Right hindlimb (tissue), 1 donor: ENCODE measurements at regions not wholly inside any gene's neighbourhood (a gene's known extent, or its start where the extent isn't known, plus 50 kb on each side); places are given as distances from the start of the nearest gene placed in this dataset.
A peak's percentile ranks its signal among the peaks of the same experiment; 100 is the strongest.
"Not testable (repeated sequence)": the region's sequence is repeated elsewhere in the genome, so short reads cannot be mapped to it uniquely, and the experiment has no call there.

ENCODE experiments used
- DNase-seq: peaks from one replicate; pipeline ENCODE4 v3.0.0-alpha.2; 2018

- DNase-seq: no peak
Observed at GRCh38 chr1:193406901-193407300, 220.5 kb upstream of the B3GALT2 start.

GRCh38 chr1:193404236-193404635 is 217.8 kb upstream of the B3GALT2 start:
- DNase-seq: no peak

- DNase-seq: no peak
Observed at GRCh38 chr1:193402977-193403376, 216.6 kb upstream of the B3GALT2 start.

GRCh38 chr1:193402037-193402436 is 215.6 kb upstream of the B3GALT2 start:
- DNase-seq: no peak

GRCh38 chr1:193394336-193394735 is 207.9 kb upstream of the B3GALT2 start:
- DNase-seq: no peak

GRCh38 chr1:193392686-193393085 is 206.3 kb upstream of the B3GALT2 start:
- no peak for DNase-seq

GRCh38 chr1:193388683-193389082 is 202.3 kb upstream of the B3GALT2 start:
- no peak for DNase-seq

GRCh38 chr1:193388165-193388564 is 201.8 kb upstream of the B3GALT2 start:
- no peak for DNase-seq

GRCh38 chr1:193387406-193387805 is 201.0 kb upstream of the B3GALT2 start:
- DNase-seq: no peak

GRCh38 chr1:193378451-193378850 is 192.0 kb upstream of the B3GALT2 start:
- DNase-seq: not testable (repeated sequence)

GRCh38 chr1:193377472-193377871 is 191.1 kb upstream of the B3GALT2 start:
- DNase-seq: no peak

- DNase-seq: no peak
Observed at GRCh38 chr1:193372553-193372952, 186.1 kb upstream of the B3GALT2 start.

- no peak for DNase-seq
Observed at GRCh38 chr1:193368302-193368701, 181.9 kb upstream of the B3GALT2 start.

- DNase-seq: no peak
Observed at GRCh38 chr1:193367863-193368262, 181.4 kb upstream of the B3GALT2 start.

- no peak for DNase-seq
Observed at GRCh38 chr1:193366764-193367507, 180.5 kb upstream of the B3GALT2 start.

GRCh38 chr1:193365966-193366365 is 179.6 kb upstream of the B3GALT2 start:
- DNase-seq: no peak

- no peak for DNase-seq
Observed at GRCh38 chr1:193359631-193360030, 173.2 kb upstream of the B3GALT2 start.

GRCh38 chr1:193358419-193358818 is 172.0 kb upstream of the B3GALT2 start:
- DNase-seq: no peak

GRCh38 chr1:193356249-193356648 is 169.8 kb upstream of the B3GALT2 start:
- no peak for DNase-seq

- no peak for DNase-seq
Observed at GRCh38 chr1:193355626-193356025, 169.2 kb upstream of the B3GALT2 start.

- no peak for DNase-seq
Observed at GRCh38 chr1:193355178-193355577, 168.8 kb upstream of the B3GALT2 start.

GRCh38 chr1:193348769-193349535 is 162.5 kb upstream of the B3GALT2 start:
- no peak for DNase-seq

GRCh38 chr1:193348091-193348768 is 161.8 kb upstream of the B3GALT2 start:
- DNase-seq: peak; percentile 16

- no peak for DNase-seq
Observed at GRCh38 chr1:193346085-193346484, 159.7 kb upstream of the B3GALT2 start.
